Activated CD4-positive, alpha-beta T cell treated with anti-CD3 and anti-CD28 coated beads, Interleukin-2, amount 10 ng/mL, durations not matched to agents 7 days and 5 days (primary cell): ENCODE measurements at regions not wholly inside any gene's neighbourhood (a gene's known extent, or its start where the extent isn't known, plus 50 kb on each side); places are given as distances from the start of the nearest gene placed in this dataset.
"Not testable (repeated sequence)": the region's sequence is repeated elsewhere in the genome, so short reads cannot be mapped to it uniquely, and the experiment has no call there.

Source experiments
- CTCF ChIA-PET: fragments of 350-600 bp; sonication (Branson Sonifier 250); formaldehyde crosslinking; loops from one replicate; lab custom pipeline; 2021; ENCODE audit warnings: antibody characterized with exemption; lab: Charles Lee
- POLR2A ChIA-PET: fragments of 350-600 bp; sonication (Branson Sonifier 250); formaldehyde crosslinking; loops from one replicate; lab custom pipeline; 2021; ENCODE audit warnings: antibody characterized with exemption; lab: Charles Lee
- DNase-seq: peaks from one replicate; pipeline ENCODE4 v3.0.0-alpha.2; 2020
- H3K27ac Mint-ChIP-seq: one replicate; pipeline ENCODE4 v1.8.0; 2021; ENCODE audit warnings: mild to moderate bottlenecking, moderate library complexity, mixed read lengths
- H3K27me3 Mint-ChIP-seq: one replicate; pipeline ENCODE4 v1.8.0; 2021; ENCODE audit warnings: mixed read lengths
- H3K36me3 Mint-ChIP-seq: one replicate; pipeline ENCODE4 v1.8.0; 2021; ENCODE audit warnings: low read depth, mixed read lengths
- H3K4me1 Mint-ChIP-seq: one replicate; pipeline ENCODE4 v1.8.0; 2021; ENCODE audit warnings: mixed read lengths
- H3K4me3 Mint-ChIP-seq: one replicate; pipeline ENCODE4 v1.8.0; 2021; ENCODE audit warnings: mild to moderate bottlenecking, moderate library complexity, mixed read lengths
- H3K9me3 Mint-ChIP-seq: one replicate; pipeline ENCODE4 v1.8.0; 2021; ENCODE audit warnings: mixed read lengths

DNA sequence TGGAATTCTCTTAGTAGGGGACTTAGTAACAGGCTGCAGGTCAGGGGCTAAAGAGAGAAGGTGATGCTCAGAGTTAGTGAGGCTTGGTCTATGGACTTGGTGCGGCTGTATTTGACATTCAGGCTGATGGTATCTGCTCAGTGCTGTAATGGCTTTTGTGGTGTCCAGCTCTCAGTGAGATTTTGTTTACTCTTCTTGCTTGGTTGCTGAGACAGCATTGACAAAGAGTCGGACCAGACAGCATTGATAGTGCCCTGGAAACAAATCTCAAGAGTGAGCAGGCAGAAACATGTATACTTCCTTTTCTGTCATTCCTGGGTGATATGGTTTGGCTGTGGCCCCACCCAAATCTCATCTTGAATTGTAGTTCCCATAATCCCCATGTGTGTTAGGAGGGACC lies 202.0 kb downstream of the STK31 start:
- DNase-seq, result no peak
- H3K27ac Mint-ChIP-seq, result no peak overlapping the region
- H3K27me3 Mint-ChIP-seq, result peaks cover 7% of the 10 kb centered on the region
- no peaks in the 10 kb centered on the region for H3K4me1 Mint-ChIP-seq
- H3K9me3 Mint-ChIP-seq, result peaks cover 6% of the 10 kb centered on the region
- POLR2A ChIA-PET, result no interaction called here
- CTCF ChIA-PET, result no interaction called here
- H3K4me3 Mint-ChIP-seq, result no peak overlapping the region
- H3K36me3 Mint-ChIP-seq, result no peaks in the 10 kb centered on the region

DNA sequence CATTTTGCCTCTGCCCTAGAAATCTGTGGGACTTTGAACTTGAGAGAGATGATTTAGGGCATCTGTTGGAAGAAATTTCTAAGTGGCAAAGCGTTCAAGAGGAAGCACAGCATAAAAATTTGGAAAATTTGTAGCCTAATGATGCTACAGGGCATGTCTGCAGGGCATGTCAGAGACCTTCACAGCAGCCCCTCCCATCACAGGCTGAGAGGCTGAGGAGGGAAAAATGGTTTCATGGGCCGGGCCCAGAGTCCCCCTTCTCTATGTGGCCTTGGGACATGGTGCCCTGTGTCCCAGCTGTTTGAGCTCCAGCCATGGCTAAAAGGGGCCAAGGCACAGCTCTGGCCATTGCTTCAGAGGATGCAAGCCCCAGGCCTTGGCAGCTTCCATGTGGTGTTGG lies 203.0 kb downstream of the STK31 start:
- Mint-ChIP-seq H3K27me3 (peaks cover 8% of the 10 kb centered on the region), H3K27ac (no peak overlapping the region), H3K9me3 (peaks cover 6% of the 10 kb centered on the region), H3K36me3 (no peaks in the 10 kb centered on the region), H3K4me1 (no peaks in the 10 kb centered on the region), H3K4me3 (no peak overlapping the region)
- no peak for DNase-seq
- POLR2A ChIA-PET, result no interaction called here
- CTCF ChIA-PET, result no interaction called here

DNA sequence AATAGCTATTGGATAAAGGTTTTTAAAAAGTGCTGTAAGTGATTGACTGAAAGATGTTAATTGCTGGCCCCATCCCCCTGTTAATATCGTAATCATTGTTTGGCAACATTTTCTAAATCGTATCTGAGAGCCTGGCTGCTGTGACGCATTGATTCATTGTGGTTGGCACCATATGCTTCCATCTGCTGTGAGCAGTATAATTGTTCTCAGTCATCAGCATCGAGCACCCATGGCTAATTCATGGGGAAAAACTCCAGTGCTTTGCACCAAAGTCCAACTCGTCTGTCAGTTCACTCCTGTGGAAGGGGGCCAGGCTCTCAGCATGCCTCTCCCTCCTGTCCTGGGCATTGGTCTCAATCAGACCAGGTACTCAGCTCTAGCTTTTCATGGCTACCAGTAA lies 205.2 kb downstream of the STK31 start:
- peaks cover 6% of the 10 kb centered on the region for H3K9me3 Mint-ChIP-seq
- ChIA-PET POLR2A (no interaction called here), CTCF (no interaction called here)
- H3K27ac Mint-ChIP-seq, result no peak overlapping the region
- no peak overlapping the region for H3K4me3 Mint-ChIP-seq
- no peaks in the 10 kb centered on the region for H3K4me1 Mint-ChIP-seq
- DNase-seq, result no peak
- peaks cover 11% of the 10 kb centered on the region for H3K27me3 Mint-ChIP-seq
- no peaks in the 10 kb centered on the region for H3K36me3 Mint-ChIP-seq

DNA sequence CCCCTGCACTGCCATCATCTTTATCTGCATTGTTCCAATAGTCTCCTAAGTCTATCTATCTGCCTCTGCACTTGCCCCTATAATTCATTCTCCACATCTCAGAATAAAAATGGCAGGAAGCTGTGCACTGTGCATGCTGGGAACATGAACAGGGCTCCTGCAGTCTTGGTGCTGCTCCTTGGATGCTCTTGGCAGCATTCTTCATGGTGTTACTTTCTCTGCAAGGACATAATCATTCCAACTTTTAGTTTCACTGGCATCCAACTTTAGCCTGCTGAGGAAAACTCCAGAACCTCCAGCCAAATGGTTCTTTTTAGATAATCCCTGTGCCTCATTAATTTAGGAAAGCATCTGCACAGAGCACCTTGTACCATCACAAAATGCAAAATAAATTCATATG lies 208.3 kb downstream of the STK31 start:
- ChIA-PET CTCF (no interaction called here), POLR2A (no interaction called here)
- H3K36me3 Mint-ChIP-seq, result no peaks in the 10 kb centered on the region

DNA sequence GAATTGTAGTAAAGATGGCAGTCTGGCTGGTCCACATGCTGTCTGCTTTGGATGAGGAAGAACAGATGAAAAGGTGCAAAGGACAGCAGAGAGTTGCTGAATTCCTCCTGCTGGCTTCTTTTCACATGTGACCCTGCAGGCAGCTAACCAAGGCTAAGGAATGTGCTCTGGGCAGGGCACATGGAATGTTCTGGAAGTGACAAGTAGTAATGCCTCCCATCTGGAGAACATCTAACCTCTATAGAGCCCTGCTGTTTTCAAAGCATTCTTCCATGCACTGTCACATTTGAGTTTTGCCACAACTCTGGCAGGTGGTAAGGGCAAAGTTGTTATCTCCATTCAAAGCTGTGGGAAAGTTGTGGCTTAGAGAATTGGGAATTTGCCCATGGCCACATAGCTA lies 208.8 kb downstream of the STK31 start:
- Mint-ChIP-seq H3K4me1 (no peaks in the 10 kb centered on the region), H3K9me3 (no peaks in the 10 kb centered on the region), H3K27ac (no peak overlapping the region), H3K36me3 (no peaks in the 10 kb centered on the region), H3K4me3 (no peak overlapping the region), H3K27me3 (peaks cover 13% of the 10 kb centered on the region)
- POLR2A ChIA-PET, result no interaction called here
- DNase-seq, result no peak
- CTCF ChIA-PET, result no interaction called here

More for the DNA sequence above, 208.3 kb downstream of the STK31 start:
- DNase-seq, result no peak
- no peaks in the 10 kb centered on the region for H3K9me3 Mint-ChIP-seq
- no peaks in the 10 kb centered on the region for H3K4me1 Mint-ChIP-seq
- H3K27ac Mint-ChIP-seq, result no peak overlapping the region
- H3K4me3 Mint-ChIP-seq, result no peak overlapping the region
- peaks cover 13% of the 10 kb centered on the region for H3K27me3 Mint-ChIP-seq

DNA sequence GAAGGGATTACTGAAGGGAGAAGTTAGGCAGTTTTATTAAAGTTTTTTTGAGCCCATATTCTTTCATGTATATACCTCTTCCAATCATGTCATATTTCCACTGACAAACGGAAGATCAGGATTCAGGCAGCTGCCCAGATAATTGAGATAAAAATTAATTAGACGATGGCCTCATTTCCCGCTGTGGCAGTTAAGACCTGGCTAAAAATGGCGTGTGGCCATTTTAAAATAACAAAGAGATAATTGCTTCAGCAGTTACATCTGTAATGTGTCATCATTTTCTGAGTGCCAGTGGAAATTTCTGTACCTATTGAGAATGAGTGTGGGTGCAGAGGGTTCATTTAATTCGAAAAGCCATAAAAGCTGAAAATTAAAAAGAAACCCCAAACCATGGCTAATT lies 215.1 kb downstream of the STK31 start:
- H3K36me3 Mint-ChIP-seq, result no peaks in the 10 kb centered on the region
- no peak overlapping the region for H3K4me3 Mint-ChIP-seq
- peaks cover 3% of the 10 kb centered on the region for H3K27me3 Mint-ChIP-seq
- H3K9me3 Mint-ChIP-seq, result no peaks in the 10 kb centered on the region
- DNase-seq, result no peak
- ChIA-PET POLR2A (no interaction called here), CTCF (no interaction called here)
- H3K4me1 Mint-ChIP-seq, result no peaks in the 10 kb centered on the region
- no peak overlapping the region for H3K27ac Mint-ChIP-seq

DNA sequence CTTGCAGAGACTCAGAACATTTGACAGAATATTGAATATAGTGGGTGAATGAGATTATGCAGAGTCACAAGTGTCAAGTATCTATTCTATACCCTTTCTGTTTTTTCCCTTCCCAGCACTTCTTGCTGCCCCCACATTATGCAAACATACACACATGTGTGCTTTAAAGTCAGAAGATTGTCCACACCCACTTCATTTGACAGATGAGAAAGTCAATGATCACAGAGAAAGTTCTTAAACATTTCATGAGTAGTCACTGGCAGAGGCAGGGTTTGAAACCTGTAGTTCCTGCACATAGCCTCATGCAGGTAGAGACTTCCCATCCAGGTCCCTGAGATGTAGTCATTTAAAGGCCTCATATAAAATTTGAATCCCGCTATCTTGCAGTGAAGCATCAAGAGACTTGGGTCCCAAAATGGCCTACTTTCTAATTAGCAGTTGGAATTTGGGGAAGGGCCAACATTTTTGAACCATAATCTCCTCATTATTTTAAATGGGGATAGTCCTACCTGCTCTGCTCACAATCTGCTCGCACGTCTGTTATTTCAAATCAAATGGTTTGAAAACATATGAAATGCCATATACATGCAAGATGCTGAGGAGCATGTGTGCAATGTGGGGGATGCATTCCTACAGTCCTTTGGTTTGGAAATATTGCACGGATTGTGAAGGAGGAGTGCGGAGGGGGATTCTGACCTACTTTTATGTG lies 217.8 kb downstream of the STK31 start:
- ChIA-PET CTCF (no interaction called here), POLR2A (no interaction called here)
- no peaks in the 10 kb centered on the region for H3K4me1 Mint-ChIP-seq
- DNase-seq, result no peak
- no peaks in the 10 kb centered on the region for H3K36me3 Mint-ChIP-seq
- H3K9me3 Mint-ChIP-seq, result no peaks in the 10 kb centered on the region
- H3K27me3 Mint-ChIP-seq, result no peaks in the 10 kb centered on the region
- no peak overlapping the region for H3K27ac Mint-ChIP-seq
- no peak overlapping the region for H3K4me3 Mint-ChIP-seq

DNA sequence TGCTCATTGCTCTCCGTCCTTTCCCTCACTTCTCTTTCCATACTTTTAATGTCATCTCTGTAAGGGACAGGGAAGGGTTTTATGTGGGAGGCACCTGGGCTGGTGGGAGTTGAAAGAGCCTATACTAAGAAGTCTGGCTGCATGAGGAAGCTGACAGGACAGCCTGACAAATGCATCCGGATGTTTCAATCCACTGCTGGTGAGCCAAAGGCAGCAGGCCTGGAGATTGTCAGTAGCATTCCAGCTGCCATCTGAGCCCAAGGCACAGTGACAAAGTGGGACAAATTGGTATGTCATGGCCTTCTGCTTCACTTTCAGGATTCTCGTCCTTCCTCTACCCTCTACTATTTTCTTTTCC lies 218.4 kb downstream of the STK31 start:
- CTCF ChIA-PET, result no interaction called here
- no peak for DNase-seq
- POLR2A ChIA-PET, result no interaction called here
- no peak overlapping the region for H3K4me3 Mint-ChIP-seq
- H3K4me1 Mint-ChIP-seq, result no peaks in the 10 kb centered on the region
- no peaks in the 10 kb centered on the region for H3K9me3 Mint-ChIP-seq
- no peaks in the 10 kb centered on the region for H3K36me3 Mint-ChIP-seq
- H3K27me3 Mint-ChIP-seq, result peaks cover 1% of the 10 kb centered on the region
- no peak overlapping the region for H3K27ac Mint-ChIP-seq

DNA sequence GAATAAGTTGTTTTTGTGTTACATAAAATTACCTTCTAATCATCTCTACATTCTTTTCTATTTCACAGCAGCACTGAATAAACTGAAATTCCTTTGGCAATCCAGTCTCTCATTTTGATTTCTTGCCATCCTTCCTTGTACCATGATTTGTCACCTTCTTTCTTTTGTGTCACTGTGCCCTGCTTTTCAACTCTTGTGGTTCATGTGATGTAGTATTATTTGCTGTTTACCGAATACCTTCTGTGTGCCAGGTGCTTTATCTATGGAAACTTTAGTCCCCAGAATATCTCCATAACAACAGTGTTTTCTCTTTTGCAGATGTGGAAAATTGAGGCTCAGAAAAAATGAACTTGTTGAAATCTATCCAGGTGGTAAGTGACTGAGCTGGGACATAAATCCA lies 220.3 kb downstream of the STK31 start:
- no peak overlapping the region for H3K27ac Mint-ChIP-seq
- POLR2A ChIA-PET, result no interaction called here
- no peak for DNase-seq
- no peak overlapping the region for H3K4me3 Mint-ChIP-seq
- H3K36me3 Mint-ChIP-seq, result no peaks in the 10 kb centered on the region
- no peaks in the 10 kb centered on the region for H3K4me1 Mint-ChIP-seq
- H3K9me3 Mint-ChIP-seq, result no peaks in the 10 kb centered on the region
- CTCF ChIA-PET, result interaction anchor here (0.6 kb wide), 1 partner anchor 1365 kb away, joined by 3 read pairs; no protein-coding TSS in a partner anchor
- peaks cover 7% of the 10 kb centered on the region for H3K27me3 Mint-ChIP-seq

DNA sequence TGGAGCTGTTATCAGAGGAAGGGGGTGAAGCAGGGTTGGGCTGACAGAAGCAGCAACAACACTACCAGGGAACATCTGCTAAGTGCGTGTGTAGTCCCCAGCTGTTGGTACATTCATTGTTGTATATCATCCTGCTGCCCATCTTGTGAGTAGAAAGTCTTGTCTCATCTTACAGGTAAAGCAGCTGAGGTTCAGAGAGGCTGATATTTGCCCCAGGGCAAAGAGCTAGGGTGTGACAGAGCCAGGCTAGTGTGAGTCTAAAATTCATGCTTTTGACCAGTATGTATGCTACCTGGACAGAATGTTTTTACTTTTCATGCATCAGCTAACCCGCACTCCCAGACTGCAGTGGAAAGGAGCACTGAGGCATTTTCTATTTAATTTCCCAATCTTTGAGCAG lies 221.6 kb downstream of the STK31 start:
- H3K27me3 Mint-ChIP-seq, result peaks cover 9% of the 10 kb centered on the region
- CTCF ChIA-PET, result interaction anchor here (0.6 kb wide), 1 partner anchor 25 kb away, joined by 3 read pairs; no protein-coding TSS in a partner anchor
- POLR2A ChIA-PET, result no interaction called here
- DNase-seq, result no peak
- H3K9me3 Mint-ChIP-seq, result no peaks in the 10 kb centered on the region
- no peak overlapping the region for H3K4me3 Mint-ChIP-seq
- H3K4me1 Mint-ChIP-seq, result no peaks in the 10 kb centered on the region
- H3K36me3 Mint-ChIP-seq, result no peaks in the 10 kb centered on the region
- H3K27ac Mint-ChIP-seq, result no peak overlapping the region

DNA sequence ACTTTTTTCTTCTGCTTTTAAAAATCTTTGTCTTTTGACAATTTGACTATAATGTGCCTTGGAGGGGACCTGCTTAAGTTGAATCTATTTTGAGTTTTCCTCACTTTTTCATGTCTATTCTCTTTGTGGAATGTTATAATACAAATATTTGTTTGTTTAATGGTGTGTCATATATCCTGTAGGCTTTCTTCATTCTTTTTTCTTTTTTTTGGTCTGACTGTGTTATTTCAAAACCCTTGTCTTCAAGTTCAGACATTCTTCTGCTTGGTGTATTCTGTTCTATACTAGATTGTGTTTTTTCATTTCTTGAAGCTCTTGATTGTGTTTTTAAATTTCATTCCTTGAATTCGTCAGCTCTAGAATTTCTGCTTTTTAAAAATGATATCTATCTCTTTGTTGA lies 228.2 kb downstream of the STK31 start:
- Mint-ChIP-seq H3K27ac (no peak overlapping the region), H3K4me1 (no peaks in the 10 kb centered on the region), H3K9me3 (no peaks in the 10 kb centered on the region), H3K27me3 (peaks cover 16% of the 10 kb centered on the region), H3K4me3 (no peak overlapping the region), H3K36me3 (no peaks in the 10 kb centered on the region)
- ChIA-PET POLR2A (no interaction called here), CTCF (no interaction called here)
- DNase-seq, result no peak

DNA sequence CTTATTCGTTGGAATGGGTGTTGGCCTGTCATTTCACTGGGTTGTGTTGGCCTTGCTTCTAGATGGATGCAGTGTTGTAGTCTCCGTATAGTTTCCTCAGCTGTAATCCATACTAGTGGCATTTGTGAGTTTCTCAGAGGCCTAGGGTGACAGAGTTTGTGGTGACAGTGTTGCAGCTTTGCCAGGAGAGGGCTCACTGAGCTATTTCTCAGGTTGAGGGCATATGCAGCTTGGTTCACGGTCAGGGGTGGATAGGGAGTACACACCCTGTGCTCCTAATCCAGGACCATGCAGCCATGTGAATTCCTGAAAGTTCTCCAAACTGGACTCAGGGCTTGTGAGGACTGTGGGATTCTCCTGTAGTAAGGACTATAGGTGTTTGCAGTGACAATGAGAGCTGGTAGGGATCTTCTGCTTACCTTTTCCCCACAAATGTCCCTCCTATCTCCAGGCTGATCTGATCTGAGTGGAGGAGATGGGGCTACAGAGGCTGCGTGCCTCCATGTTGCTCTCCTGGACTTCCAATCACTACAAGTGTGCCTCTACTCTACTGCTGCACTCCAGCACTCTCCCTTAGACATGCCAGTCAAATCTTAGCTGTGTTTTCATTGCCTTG lies 229.0 kb downstream of the STK31 start:
- H3K4me3 Mint-ChIP-seq, result no peak overlapping the region
- peaks cover 13% of the 10 kb centered on the region for H3K27me3 Mint-ChIP-seq
- no peaks in the 10 kb centered on the region for H3K36me3 Mint-ChIP-seq
- peak; percentile 9 for DNase-seq
- ChIA-PET POLR2A (no interaction called here), CTCF (no interaction called here)
- no peaks in the 10 kb centered on the region for H3K9me3 Mint-ChIP-seq
- no peak overlapping the region for H3K27ac Mint-ChIP-seq
- no peaks in the 10 kb centered on the region for H3K4me1 Mint-ChIP-seq

DNA sequence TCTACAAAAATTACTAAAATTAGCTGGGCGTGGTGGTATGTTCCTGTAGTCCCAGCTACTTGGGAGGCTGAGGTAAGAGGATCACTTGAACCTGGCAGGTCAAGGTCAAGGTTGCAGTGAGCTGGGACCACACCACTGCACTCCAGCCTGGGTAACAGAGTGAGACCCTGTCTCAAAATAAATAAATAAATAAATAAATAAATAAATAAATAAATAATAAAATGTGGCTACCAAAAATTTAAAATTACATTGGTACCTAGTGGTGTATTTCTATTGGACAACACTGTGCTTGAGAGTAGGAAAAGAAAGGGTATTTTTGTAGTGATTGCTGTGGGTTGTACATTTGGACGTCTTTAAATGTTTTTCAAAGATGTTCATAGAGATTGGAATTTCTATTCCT lies 229.7 kb downstream of the STK31 start:
- H3K4me1 Mint-ChIP-seq, POLR2A ChIA-PET, H3K27ac Mint-ChIP-seq, DNase-seq, H3K36me3 Mint-ChIP-seq, CTCF ChIA-PET, H3K9me3 Mint-ChIP-seq, H3K4me3 Mint-ChIP-seq: not testable (repeated sequence)
- peaks cover 13% of the 10 kb centered on the region for H3K27me3 Mint-ChIP-seq

DNA sequence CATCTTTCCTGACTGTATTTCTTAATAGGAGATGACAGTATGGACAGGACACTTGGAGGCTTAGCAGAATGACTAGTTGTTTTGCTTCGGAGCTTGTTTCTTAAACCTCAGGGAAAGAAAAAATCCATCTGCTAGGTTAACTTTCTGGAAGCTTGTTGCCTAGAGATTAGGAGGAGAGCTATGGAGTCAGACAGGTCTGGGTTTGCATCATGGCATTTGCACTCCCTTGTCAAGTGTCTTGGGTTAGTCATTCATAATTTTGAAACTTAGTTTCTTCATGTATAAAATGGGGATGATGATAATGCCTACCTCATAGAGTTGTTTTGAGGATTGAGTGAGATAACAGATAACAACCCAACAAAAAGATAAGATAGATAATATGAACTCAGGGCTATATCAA lies 231.5 kb downstream of the STK31 start:
- H3K4me1 Mint-ChIP-seq, result no peaks in the 10 kb centered on the region
- peaks cover 8% of the 10 kb centered on the region for H3K27me3 Mint-ChIP-seq
- CTCF ChIA-PET, result no interaction called here
- H3K27ac Mint-ChIP-seq, result no peak overlapping the region
- H3K36me3 Mint-ChIP-seq, result no peaks in the 10 kb centered on the region
- H3K4me3 Mint-ChIP-seq, result no peak overlapping the region
- H3K9me3 Mint-ChIP-seq, result peaks cover 3% of the 10 kb centered on the region
- no peak for DNase-seq
- POLR2A ChIA-PET, result no interaction called here
